ENCODE measurements at regions not wholly inside any gene's neighbourhood (a gene's known extent, or its start where the extent isn't known, plus 50 kb on each side); places are given as distances from the start of the nearest gene placed in this dataset.
A peak's percentile ranks its signal among the peaks of the same experiment; 100 is the strongest.

DNA sequence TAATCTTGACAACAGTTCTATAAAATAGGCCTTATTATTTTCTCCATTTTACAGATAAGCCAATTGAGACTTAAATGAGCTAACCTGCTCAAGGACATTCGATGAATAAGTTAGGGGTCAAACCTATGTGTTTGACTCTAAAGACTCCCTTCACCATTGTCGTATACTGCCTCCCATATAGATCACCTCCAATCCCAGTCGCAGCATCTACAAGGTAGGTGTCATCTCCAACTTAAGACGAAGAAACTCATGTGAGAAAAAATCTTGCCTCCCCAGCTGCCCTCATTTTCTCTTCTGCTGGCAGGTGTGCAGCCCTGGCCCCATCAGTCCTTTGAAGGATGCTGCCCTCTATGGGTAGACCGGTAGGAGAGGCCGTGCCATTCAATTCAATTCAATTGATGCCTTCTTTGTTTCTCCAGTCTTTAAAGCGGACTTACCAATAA, 75.2 kb upstream of the SMARCA2 start:
- DNase-seq: peak; percentile 46

DNA sequence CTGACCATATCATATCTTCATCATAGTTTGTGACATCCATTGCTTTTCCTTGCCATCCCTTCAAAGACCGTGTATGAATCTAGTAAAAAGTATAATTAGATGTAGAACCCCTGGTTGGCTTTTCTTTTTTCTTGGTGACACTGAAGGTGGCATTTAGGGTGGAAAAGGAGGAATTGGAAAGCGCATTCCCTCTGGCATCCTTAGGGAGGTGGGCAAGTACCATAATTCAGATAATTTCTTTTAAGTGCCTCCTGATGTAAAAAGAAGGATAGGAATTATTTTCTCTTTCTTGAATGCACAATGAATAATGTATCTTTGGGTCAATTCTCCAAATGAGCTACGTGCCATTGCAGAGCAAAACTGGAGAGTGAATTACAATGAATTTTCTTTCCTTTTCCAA, 73.2 kb upstream of the SMARCA2 start:
- DNase-seq: no peak

DNA sequence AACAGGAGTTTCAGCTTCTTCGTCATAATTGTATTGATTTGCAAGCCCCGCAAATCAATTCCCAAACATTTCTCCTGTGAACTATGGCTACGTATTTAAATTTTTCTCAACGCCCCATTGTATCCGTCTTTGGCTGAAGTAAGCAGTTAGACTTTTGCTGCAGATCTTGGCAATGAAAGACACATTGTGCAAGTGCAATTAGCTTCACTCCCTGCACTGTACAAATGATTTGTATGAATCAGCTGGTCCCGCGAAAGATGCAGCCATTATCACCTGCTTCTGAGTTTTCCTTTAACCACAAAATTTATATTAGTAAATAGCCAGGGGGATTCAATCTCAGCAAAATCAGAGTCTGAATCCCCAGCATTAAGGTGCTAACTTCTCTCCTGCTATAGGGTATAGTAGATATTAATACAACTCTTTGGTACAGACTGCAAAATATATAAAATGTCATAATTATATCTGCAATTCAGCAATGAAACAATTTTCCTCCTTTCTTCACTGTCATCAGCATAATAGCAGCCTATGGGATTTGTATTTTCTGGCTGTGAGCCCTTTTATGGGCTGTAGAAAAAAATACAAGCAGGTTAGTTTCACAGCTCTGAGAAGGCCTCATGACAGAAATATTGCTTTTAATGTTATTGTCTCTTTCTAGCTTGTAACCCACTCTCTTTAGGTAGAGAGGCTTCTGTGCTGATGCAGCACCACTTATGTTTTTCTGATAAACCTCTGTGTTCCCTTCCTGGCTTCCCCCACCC, 68.4 kb upstream of the SMARCA2 start:
- no peak for DNase-seq

DNA sequence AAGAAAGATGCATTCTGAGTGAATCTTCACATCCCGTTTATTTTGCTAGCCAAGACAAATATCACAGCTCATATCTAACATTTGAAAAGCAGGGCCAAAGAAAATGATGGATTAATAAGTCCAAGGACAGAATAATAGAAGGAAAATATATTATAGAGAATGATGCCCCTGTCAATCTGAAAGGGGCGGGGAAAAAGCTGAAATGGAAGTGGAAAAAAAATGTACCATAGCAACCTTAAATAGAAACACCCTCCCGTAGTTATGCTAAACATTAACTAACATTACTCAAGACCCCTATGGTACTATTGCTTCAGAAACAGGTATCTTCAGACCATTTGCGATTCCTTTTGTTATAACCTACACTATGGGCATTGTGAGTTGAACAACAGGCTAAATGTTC, 67.7 kb upstream of the SMARCA2 start:
- no peak for DNase-seq

DNA sequence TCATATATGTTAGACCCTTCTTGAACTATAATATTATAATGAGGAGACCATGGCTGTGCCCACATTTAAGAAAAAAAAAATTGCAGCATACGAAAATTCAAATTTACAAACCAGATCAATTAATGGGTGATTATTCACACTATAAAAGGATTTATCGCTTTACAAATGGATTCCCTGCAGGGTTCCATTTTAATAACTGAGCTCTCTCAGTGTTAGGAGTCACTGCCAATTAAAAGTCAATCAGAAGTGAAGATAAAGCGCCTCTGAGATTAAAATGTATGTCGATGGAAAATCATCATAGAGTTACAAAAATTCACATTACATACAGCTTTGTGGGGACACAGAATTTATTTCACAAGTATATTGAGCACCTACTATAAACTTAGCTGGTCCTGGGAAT, 66.6 kb upstream of the SMARCA2 start:
- DNase-seq: no peak

DNA sequence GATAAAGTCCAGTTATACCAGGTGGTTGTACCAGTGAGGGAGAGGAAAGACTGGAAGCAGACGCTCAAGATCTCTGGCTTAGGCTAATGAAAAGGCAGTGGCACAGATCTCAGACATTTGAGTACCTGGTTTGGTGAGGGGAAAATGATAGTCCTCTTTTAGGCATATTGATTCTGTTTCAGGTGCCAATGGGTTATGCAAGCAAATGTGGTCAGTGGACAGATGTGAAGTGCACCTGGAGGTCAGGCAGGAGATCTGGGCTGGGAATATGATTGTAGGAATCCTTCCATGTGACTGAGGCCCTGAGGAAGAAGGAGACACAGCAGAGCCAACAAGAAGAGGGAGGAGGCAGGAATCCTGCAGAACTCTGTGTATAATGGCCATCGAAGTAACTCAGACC, 63.7 kb upstream of the SMARCA2 start:
- no peak for DNase-seq

DNA sequence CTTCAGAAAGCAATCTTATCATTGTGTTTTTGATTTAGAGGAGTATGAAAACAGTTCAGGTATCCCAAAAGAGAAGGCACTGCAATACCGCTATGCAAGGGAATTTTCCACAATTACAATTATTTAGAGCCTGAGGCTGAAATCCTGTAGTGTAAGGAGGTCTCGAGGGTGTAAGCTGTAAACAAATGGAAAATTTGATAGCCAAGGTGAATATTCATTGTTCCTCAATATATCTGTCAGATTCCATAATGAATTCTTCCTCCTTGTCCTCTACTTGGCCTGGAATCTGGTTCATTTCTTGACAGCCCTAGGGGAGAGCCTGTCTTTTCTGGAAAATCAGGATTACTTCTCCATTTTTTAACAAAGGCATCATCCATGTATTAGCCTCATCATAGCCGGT, 63.1 kb upstream of the SMARCA2 start:
- no peak for DNase-seq

DNA sequence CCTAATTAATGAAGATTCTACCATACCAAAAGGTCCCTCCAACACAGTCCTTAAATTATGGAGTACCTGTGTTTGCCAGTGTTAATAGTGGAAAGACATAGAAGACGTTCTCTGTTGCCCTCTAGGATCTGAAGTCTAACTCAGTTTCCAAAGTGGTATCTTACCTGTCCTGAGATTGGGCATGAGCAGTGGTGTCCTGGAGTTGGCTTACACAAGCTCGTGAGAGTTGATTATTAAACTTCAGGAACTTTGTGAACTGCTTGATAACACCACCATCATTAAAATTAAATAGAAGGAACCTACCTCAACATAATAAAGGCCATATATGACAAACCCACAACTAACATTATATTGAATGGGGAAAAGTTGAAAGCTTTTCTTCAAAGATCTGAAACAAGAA, 60.9 kb upstream of the SMARCA2 start:
- DNase-seq: no peak

DNA sequence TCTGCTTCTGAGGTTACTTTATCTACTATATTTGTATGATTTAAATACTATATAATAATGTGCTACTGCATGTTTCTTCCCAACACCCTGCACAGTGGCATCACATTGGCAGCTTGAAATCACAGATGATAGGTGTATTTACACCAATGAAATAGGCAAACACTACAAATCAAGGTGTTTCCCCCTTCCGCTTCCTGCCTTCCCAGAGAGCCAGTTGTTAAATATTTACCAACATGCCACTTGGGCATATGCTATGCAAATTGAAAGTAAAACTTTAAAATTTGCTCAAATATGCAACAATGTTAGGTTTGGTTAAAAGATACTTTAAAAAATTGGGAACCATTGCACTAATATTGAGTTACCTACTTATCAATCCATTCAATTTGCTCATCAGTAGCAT, 58.2 kb upstream of the SMARCA2 start:
- no peak for DNase-seq

DNA sequence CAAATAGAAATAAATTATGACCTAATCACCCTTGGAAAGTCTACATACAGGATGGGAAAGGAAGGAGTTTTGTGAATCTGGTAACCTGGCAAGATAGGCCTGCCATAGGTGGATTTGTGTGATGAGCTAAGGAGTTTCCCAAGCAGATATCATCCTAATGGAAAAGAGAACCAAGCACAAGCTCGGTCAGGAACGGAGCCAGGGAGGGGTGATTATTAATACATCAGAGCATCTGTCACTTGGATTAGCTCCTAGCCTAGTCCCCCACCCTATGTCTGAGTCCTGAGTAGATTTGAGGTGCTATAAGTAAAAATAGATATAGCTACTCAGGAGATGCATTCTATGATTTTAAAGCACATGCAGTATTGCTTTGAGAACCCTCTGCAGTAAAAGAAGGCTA, 57.3 kb upstream of the SMARCA2 start:
- DNase-seq: no peak

DNA sequence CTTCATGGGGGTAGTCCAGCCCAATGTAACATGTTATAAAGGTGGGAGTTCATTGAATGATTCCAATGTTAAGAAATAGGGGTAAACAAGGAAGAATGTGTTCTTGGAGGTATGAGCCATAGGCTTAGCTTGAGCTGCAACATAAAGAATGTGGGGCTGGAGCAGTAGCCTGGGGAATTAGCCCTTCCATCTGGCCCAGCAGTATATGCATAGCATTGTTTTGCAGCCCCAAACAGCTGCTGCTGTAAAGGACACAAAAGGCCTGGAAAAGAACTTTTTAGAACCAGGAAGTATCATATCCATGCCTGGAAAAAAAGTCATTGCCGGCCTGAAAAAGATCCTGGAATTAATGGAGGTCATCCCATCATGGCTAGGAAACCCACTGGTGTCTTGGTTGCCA, 55.8 kb upstream of the SMARCA2 start:
- no peak for DNase-seq

DNA sequence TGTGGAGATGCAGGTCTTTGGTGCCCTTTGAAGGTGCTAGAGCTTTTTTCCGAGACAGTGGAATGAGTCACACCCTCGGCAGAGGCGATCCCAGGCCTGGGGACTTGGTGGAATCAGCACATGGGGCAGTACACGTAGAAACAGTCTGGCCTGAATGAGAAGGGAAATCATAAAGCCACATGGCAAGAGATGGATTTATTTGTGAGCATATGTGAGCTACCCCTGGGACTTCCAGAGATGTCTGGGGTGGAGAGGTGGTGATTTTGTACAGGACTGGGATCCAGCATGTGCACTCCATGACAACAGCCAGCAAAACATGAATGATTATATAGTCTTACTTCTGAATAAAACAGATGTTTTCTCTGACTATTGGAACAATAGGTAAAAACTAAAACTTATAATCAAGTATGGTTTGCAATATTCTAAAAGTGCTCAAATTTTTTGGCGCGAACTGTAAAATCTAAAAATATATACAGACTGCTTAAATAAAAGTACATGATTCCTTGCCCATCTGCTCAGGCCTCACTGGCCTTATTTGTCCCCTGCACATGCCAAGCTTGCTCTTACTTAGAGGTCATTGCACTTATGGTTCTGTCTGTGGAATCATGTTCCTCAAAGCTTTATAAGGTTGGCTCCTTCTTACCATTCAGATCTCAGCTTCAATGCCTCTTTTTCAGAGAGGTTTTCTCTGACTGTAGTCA, 54.7 kb upstream of the SMARCA2 start:
- no peak for DNase-seq

DNA sequence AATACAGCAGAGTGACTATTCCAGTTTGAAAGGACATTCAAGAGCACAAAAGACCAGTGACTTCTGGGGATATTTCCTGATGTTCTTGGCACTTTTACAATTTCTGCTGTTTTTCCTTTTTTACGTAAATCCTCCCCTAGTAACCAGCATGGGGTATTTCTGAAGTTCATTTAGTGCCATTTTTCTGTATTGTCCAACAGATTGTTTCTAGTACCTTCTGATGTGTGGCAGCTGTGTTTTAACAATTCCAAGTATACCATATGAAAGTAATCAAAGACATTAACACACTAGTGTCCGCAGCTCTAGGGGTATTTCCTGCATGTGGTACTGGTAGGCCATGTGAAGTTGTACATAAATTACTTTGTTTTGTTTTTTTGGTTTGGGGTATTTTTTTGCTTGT, 53.0 kb upstream of the SMARCA2 start:
- DNase-seq: no peak

DNA sequence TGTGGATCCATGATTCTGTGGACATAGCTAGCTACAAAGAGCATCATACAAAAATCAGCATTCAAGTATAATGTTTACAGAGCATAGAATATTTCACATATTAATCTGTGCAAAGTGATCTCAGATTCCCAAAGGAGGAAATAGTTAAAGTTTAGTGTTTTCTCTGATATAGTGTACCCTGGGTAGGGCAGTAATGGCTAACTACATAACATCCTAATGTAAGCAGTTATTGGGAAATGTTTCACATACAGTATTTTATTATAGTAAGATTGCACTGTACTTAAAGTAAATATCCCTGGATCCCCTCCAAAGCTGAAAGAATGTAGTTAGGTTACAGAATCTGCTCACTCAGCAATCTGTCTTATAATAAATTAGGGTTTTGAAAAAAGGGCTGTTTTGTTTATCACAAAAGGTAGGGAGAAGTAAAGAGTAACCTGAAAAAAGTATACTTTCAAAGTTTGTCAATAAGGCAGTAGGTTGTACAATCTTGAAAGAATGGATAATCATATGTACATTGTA, 52.5 kb upstream of the SMARCA2 start:
- no peak for DNase-seq

DNA sequence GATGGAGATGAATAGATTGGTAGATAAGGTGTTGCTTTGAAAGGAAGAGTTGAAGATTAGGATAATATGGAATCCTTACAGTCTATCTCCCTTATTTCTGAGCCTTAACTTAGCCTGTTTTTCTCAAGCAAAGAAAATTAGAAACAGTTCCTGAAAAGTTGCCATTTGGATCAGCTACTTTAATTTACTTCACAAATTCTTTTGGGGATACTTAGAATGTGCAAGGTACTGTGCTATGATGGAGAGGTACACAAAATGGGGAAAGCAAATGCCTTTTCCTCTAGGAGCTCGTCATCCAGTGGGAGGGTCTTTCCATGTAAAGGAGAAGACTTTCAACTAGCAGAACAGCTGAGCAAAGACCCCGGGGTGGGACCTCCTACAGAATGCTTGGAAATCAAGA, 51.1 kb upstream of the SMARCA2 start:
- no peak for DNase-seq
